Activated T-helper 1 cell treated with anti-CD3 and anti-CD28 coated beads, Interleukin-12 subunit alpha, Interleukin-12 subunit beta, Interleukin-2, Interleukin-4 antibody, amounts not matched to agents 30 ng/mL and 10 ng/mL and 1 ng/mL, durations not matched to agents 14 hours and 24 hours and 36 hours (primary cell): ENCODE measurements at regions not wholly inside any gene's neighbourhood (a gene's known extent, or its start where the extent isn't known, plus 50 kb on each side); places are given as distances from the start of the nearest gene placed in this dataset.
"Not testable (repeated sequence)": the region's sequence is repeated elsewhere in the genome, so short reads cannot be mapped to it uniquely, and the experiment has no call there.

ENCODE experiments used
- DNase-seq: peaks from one replicate; pipeline ENCODE4 v3.0.0; 2021; ENCODE audit warnings: low spot score
- H3K27ac Mint-ChIP-seq: one replicate; pipeline ENCODE4 v1.8.0; 2021; ENCODE audit warnings: mild to moderate bottlenecking, mixed read lengths
- H3K27me3 Mint-ChIP-seq: one replicate; pipeline ENCODE4 v1.8.0; 2022; ENCODE audit warnings: mild to moderate bottlenecking, moderate library complexity, mixed read lengths; ENCODE audit not compliant: insufficient read depth
- H3K36me3 Mint-ChIP-seq: one replicate; pipeline ENCODE4 v1.8.0; 2021; ENCODE audit warnings: low read depth, mixed read lengths
- H3K4me1 Mint-ChIP-seq: one replicate; pipeline ENCODE4 v1.8.0; 2021; ENCODE audit warnings: low read depth, mixed read lengths
- H3K4me3 Mint-ChIP-seq: one replicate; pipeline ENCODE4 v1.8.0; 2021; ENCODE audit warnings: mild to moderate bottlenecking, moderate library complexity, mixed read lengths
- H3K9me3 Mint-ChIP-seq: one replicate; pipeline ENCODE4 v1.8.0; 2021; ENCODE audit warnings: mixed read lengths
- intact Hi-C: fragments of 100-400 bp; cut with micrococcal nuclease; formaldehyde crosslinking; loops from one replicate; pipeline ENCODE4 v1.15.1; 2024

DNA sequence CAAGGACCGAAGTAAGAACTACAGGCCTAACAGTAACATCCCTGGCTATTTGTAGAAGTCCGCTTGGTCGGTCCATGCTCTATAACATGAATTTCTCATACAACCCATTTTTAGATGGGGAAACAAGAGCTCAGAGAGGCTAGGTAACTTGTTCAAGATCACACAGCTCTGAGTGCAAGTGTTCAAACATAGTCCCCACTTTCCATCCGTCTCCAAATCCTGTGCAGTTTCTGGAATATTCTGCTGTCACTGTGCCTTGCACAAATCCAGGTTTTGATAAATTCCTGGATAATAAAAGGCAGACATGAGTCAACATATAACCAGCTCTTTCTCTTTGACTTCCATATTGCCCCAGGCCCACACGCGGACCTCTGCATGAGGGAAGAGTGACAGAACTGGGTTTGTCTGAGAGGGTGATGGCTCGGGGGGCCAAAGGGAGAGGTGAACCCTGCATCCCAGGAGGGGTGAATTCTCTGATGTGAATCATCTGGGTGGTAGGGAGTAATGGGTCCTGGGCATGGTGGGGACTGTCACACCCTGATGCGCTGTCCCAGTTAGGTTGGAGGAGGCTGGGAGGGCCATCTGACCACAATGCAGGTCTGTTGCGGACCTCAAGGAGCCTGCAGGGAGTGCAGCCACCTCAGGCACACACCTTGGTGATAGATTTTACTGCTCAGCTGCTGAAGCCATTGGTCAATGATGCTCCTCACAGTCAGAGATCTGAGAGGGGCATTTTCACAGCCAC lies 162.2 kb downstream of the SMAD6 start:
- Mint-ChIP-seq H3K36me3 (no peaks in the 10 kb centered on the region), H3K27ac (no peak overlapping the region)

DNA sequence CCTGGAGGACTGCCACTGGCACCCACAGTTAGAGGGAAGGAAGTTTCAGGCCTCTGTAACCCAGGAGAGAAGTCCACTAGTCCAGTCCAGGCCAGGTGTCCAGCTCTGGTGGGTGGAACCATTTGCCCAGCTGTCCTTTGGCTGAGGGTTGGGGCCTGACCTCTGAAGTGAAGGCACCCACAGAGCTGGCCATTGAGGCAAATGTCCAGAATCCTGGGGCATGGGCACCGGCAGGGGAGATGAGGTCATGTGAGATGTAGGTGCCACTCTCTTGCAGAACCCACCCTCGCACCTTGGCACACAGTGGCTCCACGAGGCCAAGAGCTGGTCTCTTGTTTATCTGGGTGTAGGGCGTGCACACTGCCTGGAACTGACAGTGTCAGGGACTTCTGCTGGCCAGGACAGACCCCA lies 162.8 kb downstream of the SMAD6 start:
- no peak overlapping the region for H3K27ac Mint-ChIP-seq
- peaks cover 29% of the 10 kb centered on the region for H3K27me3 Mint-ChIP-seq
- H3K4me3 Mint-ChIP-seq: no peak overlapping the region
- DNase-seq: no peak
- no peaks in the 10 kb centered on the region for H3K9me3 Mint-ChIP-seq
- H3K36me3 Mint-ChIP-seq: no peaks in the 10 kb centered on the region
- intact Hi-C loops: no loop called here
- H3K4me1 Mint-ChIP-seq: peaks cover 12% of the 10 kb centered on the region

More for the DNA sequence above, 162.2 kb downstream of the SMAD6 start:
- intact Hi-C loops: no loop called here
- DNase-seq: no peak
- peaks cover 12% of the 10 kb centered on the region for H3K4me1 Mint-ChIP-seq
- H3K4me3 Mint-ChIP-seq: no peak overlapping the region
- no peaks in the 10 kb centered on the region for H3K9me3 Mint-ChIP-seq
- peaks cover 24% of the 10 kb centered on the region for H3K27me3 Mint-ChIP-seq

DNA sequence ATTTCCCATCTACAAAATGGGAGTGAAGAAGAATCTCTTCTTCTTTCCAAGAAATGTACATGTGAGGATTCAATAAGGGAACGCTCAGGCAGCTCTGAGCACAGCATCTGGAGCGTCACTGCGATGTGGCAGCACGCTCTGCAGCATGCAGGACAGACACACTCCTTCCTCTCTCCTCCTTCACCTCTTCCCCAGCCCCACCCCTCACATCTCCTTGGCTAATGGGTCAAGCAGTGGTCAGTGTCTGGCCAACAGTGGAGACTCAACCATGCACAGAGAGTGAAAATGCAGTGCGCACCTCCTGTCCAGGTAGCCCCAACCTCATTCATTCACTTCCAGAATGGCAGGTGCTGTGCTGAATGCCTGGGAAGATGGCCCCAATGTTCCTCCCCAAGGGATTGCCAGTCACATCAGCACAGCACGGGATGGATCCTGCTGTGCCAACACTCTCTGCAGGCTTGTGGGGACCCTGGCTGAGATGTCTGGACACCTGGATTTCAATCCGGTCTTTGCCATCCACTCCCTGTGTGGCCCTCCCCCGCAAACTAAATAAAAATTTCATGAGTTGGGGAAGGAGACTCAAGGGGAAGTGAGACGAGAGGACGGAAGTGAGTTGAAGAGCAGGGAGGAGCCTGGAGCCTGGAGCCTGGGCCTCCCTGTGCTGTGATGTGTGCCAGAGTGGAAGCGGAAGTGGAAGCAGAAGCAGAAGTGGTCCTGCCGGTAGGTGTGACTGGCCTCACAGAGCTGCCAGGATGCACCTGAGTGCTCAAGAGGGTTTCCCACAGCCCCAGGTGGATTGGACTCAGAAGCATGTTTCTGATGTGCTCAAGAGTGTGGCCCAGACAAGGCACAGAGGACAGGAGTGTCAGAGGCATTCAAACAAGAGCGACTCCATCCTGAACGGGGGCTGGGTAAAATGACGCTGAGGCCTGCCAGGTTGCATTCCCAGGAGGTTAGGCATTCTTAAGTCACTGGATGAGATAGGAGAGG lies 163.9 kb downstream of the SMAD6 start:
- H3K36me3 Mint-ChIP-seq: no peaks in the 10 kb centered on the region
- H3K27me3 Mint-ChIP-seq: peaks cover 30% of the 10 kb centered on the region
- H3K4me1 Mint-ChIP-seq: peaks cover 12% of the 10 kb centered on the region
- no peak for DNase-seq
- H3K27ac Mint-ChIP-seq: no peak overlapping the region
- no peaks in the 10 kb centered on the region for H3K9me3 Mint-ChIP-seq
- no peak overlapping the region for H3K4me3 Mint-ChIP-seq
- intact Hi-C loops: no loop called here

DNA sequence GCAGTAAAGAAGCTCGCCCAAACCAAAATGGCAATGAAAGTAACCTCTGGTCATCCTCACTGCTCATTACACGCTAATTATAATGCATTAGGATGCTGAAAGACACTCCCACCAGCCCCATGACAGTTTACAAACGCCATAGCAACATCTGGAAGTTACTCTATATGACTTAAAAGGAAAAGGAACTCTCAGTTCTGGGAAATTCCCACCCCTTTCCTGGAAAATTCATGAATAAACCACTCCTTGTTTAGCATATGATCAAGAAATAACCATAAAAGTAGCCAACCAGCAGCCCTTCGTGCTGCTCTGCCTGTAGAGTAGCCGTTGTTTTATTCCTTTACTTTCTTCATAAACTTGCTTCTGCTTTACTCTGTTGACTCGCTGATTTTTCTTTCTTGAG lies 164.6 kb downstream of the SMAD6 start:
- intact Hi-C loops: no loop called here
- H3K4me3 Mint-ChIP-seq: no peak overlapping the region
- H3K27me3 Mint-ChIP-seq: peaks cover 35% of the 10 kb centered on the region
- no peaks in the 10 kb centered on the region for H3K36me3 Mint-ChIP-seq
- no peak for DNase-seq
- no peaks in the 10 kb centered on the region for H3K9me3 Mint-ChIP-seq
- H3K4me1 Mint-ChIP-seq: peaks cover 12% of the 10 kb centered on the region
- no peak overlapping the region for H3K27ac Mint-ChIP-seq

DNA sequence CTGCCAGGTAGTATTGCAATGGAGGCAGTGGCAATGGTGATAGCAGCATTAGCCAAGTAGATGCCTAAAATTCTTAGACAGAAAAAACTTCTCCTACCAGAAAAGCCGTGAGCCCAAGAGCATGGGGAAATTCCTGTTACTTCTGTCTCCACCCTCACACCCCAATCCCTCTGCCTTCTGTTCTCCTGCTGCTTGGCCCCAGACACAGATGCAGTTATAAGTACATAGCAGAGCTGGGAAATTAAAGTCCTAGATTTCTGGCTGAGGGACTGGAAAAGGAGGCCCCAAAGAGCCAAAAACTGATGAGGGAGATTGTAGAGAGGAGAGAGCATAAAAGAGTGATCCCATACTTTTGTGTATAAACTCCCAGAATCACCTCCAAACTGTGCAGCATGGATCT lies 166.9 kb downstream of the SMAD6 start:
- H3K36me3 Mint-ChIP-seq: no peaks in the 10 kb centered on the region
- intact Hi-C loops: no loop called here
- H3K4me1 Mint-ChIP-seq: no peaks in the 10 kb centered on the region
- no peak overlapping the region for H3K4me3 Mint-ChIP-seq
- H3K9me3 Mint-ChIP-seq: no peaks in the 10 kb centered on the region
- no peak overlapping the region for H3K27ac Mint-ChIP-seq
- H3K27me3 Mint-ChIP-seq: peaks cover 48% of the 10 kb centered on the region
- no peak for DNase-seq

DNA sequence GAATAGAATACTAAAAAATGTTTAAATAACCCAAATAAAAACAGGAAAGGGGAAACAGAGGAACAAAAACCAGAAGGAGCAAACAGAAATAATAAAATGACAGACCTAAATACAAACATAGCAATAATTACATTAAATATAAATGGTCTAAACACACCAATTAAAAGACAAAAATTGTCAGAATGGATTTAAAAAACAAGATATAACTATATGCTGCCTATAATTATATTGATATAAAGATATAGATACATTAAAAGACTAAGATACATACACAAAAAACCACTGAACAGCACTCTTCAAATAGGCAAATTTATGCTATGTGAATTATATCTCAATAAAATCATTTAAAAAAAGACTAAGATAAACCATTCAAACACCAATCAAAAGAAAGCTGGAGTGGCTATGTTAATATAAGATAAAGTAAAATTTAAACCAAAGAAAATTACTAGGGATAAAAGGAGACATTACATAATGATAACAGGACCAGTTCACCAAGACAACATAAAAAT lies 168.9 kb downstream of the SMAD6 start:
- H3K4me1 Mint-ChIP-seq: no peaks in the 10 kb centered on the region
- DNase-seq: no peak
- intact Hi-C loops: no loop called here
- no peak overlapping the region for H3K4me3 Mint-ChIP-seq
- H3K9me3 Mint-ChIP-seq: no peaks in the 10 kb centered on the region
- no peaks in the 10 kb centered on the region for H3K36me3 Mint-ChIP-seq
- H3K27ac Mint-ChIP-seq: no peak overlapping the region
- H3K27me3 Mint-ChIP-seq: peaks cover 58% of the 10 kb centered on the region

DNA sequence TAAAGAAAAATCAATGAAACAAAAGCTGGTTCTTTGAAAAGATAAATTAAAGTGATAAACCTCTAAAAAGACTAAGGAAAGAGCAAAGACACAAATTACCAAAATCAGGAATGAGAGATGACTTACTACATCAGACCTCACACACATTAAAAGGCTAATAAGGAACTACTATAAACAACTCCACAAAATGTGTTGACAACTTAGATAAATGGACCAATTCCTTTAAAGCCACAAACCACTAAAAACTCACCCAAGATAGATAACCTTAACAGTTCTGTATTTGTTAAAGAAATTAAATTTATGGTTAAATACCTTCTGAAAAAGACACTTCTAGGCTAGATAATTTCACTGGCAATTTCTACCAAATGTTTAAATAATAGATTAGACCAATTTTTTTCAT lies 170.4 kb downstream of the SMAD6 start:
- H3K27ac Mint-ChIP-seq: no peak overlapping the region
- DNase-seq: no peak

DNA sequence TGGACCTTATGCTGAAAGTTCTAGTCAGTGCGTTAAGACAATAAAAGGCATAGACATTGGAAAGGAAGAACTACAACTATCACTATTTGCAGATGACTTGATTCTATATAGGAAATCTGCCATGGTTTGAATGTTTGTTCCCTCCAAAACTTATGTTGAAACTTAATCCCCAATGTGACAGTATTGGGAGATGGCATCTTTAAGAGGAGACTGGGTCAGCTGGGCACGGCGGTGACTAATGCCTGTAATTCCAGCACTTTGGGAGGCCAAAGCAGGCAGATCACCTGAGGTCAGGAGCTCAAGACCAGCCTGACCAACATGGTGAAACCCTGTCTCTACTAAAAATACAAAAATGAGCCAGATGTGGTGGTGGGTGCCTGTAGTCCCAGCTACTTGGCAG lies 171.3 kb downstream of the SMAD6 start:
- H3K4me3 Mint-ChIP-seq, H3K4me1 Mint-ChIP-seq, H3K27ac Mint-ChIP-seq, H3K9me3 Mint-ChIP-seq, intact Hi-C loops, H3K36me3 Mint-ChIP-seq, DNase-seq: not testable (repeated sequence)
- peaks cover 51% of the 10 kb centered on the region for H3K27me3 Mint-ChIP-seq

More for the DNA sequence above, 170.4 kb downstream of the SMAD6 start:
- Mint-ChIP-seq H3K27me3 (peaks cover 57% of the 10 kb centered on the region), H3K4me3 (no peak overlapping the region), H3K9me3 (no peaks in the 10 kb centered on the region), H3K4me1 (no peaks in the 10 kb centered on the region), H3K36me3 (no peaks in the 10 kb centered on the region)
- intact Hi-C loops: no loop called here

DNA sequence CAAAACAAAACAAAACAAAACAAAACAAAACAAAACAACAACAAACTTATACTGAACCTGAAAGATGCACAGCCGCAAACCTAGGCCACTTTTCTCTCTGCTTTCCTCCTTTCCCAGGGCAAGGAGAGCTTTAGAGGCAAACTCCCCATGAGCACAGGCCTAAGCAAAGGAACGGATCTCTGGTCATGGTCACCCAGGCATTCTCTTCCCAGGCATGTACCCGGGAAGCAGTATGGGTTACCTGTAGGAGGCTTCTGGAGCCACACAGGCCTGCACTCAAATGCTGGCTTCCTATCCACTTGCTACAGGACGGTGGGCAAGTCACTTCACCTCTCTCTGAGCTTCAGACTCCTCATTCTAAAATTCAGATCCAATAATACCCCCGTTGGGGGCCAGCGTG lies 171.8 kb downstream of the SMAD6 start:
- no peak overlapping the region for H3K27ac Mint-ChIP-seq
- no peaks in the 10 kb centered on the region for H3K4me1 Mint-ChIP-seq
- no peaks in the 10 kb centered on the region for H3K9me3 Mint-ChIP-seq
- no peak overlapping the region for H3K4me3 Mint-ChIP-seq
- no peak for DNase-seq
- H3K36me3 Mint-ChIP-seq: no peaks in the 10 kb centered on the region
- intact Hi-C loops: no loop called here
- peaks cover 46% of the 10 kb centered on the region for H3K27me3 Mint-ChIP-seq

DNA sequence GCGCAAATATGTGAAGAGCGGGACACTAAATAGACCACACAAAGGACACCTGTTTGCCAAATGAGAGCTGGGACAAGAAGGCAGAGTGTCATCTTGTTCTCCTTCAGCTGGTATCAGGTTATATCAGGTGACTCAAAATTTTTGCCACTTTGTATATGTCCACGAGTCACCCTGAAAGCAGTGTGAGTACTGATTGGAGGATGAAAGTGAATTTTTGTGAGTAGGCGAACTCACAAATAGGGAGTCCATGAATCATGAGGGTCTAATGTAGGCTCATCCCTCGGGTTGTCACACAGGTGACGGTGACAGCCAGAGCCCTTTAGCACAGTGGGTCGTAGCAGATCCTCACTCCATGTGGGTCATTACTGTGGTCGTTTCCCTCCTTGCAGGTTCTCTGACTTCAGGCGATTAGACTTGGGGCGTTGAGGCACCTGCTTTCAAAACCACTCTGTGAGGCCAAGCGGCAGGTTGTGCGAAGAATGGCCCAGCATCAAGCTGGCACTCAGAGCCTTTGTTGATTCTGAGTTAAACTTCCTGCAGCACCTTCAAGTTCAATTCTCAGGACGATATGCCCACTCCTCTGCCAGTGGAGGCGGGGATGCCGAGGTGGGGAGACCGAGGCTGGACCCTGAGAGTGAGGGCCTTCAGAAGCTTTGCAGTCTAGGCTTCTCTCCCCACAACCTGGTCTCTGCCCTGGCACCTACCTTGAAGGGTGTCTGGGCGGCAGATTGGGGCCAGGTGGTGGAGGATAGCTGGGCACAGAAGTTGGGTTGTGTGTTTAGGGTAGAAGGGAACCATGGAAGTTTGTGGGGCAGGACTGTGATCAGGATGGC lies 173.8 kb downstream of the SMAD6 start:
- Mint-ChIP-seq H3K4me1 (no peaks in the 10 kb centered on the region), H3K27ac (no peak overlapping the region), H3K27me3 (peaks cover 31% of the 10 kb centered on the region), H3K36me3 (no peaks in the 10 kb centered on the region), H3K4me3 (no peak overlapping the region), H3K9me3 (no peaks in the 10 kb centered on the region)
- intact Hi-C loops: no loop called here
- DNase-seq: no peak

DNA sequence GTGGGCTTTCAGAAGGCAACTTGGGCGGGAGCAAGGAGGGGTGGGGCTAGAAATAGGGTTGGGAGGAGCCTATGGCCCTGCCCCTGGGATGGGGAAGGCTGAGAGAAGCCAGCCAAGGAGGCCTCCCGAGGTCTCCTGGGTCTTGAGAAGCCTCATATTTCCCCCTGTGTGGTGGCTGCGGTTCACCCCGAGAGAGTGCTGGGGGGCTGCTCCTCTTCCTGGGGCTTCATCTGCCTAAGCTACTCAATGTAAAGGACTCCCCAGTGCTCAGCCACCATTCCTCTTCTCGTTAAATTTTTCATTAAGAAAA lies 174.3 kb downstream of the SMAD6 start:
- Mint-ChIP-seq H3K27me3 (peaks cover 28% of the 10 kb centered on the region), H3K4me1 (no peaks in the 10 kb centered on the region), H3K4me3 (no peak overlapping the region), H3K9me3 (no peaks in the 10 kb centered on the region), H3K27ac (no peak overlapping the region), H3K36me3 (no peaks in the 10 kb centered on the region)
- no peak for DNase-seq
- intact Hi-C loops: no loop called here

DNA sequence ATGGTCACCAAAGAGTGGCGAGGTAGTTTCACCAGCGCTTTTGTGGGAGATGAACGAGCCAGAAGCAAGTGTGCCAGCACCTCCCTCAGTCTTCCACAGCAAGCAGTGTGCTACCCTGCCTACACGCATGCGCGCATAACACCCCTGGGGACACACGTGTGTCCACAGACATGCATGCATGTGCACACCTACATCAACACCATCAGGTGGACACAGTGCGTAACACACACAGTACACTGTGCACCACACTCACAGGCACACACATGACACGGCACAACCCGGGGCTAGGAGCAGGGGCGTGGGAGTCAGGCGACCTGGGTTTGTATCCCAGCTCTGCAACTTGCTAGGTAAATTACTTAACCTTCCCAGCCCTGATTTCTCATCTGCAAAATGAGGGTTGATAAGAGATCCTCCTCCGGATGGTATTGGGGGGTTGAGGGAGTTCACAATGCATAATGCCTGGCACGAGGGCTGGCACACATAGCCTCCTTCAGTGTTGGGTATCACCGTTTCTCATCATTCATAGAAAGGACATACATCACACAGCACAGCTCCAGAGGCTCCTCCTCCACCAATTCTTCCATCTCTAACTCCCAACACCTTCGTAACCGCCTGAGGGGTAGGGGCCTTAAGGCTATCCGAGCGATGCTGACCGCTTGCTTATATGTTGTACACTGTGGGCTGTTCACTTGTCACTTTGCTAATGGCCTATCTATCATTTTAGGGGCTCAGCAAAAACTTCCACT lies 174.9 kb downstream of the SMAD6 start:
- H3K9me3 Mint-ChIP-seq: no peaks in the 10 kb centered on the region
- no peaks in the 10 kb centered on the region for H3K36me3 Mint-ChIP-seq
- H3K4me3 Mint-ChIP-seq: no peak overlapping the region
- peaks cover 23% of the 10 kb centered on the region for H3K27me3 Mint-ChIP-seq
- no peak for DNase-seq
- no peaks in the 10 kb centered on the region for H3K4me1 Mint-ChIP-seq
- no peak overlapping the region for H3K27ac Mint-ChIP-seq
- intact Hi-C loops: no loop called here
